K562 (cell line): ENCODE measurements at regions not wholly inside any gene's neighbourhood (a gene's known extent, or its start where the extent isn't known, plus 50 kb on each side); places are given as distances from the start of the nearest gene placed in this dataset.

Source experiments
- ATAC-seq: fragments of 200-7000 bp; cut with Tn5 transposase; 3 replicates; pipeline ENCODE4 v1.9.1; 2020; ENCODE audit warnings: moderate library complexity
- BruUV-seq: library from RNA; stranded (reverse); fragments of 400-500 nt; replicated peaks from 2 replicates; lab custom pipeline; 2021; lab: Mats Ljungman, UMichigan
- CTCF ChIA-PET: fragments of 300-600 bp; formaldehyde crosslinking; extraction: SDS; loops from one replicate; lab custom pipeline; 2021; ENCODE audit warnings: low intra/inter-chr PET ratio; lab: Yijun Ruan, JAX
- POLR2A ChIA-PET: fragments of 300-600, 350-650 bp; sonication (Branson Sonifier 250); formaldehyde crosslinking; extraction: SDS; loops from one replicate; lab custom pipeline; 2021; ENCODE audit warnings: antibody characterized with exemption, inconsistent platforms; lab: Yijun Ruan, JAX
- DNase-seq, 4 experiments: peaks; one replicate each; pipeline versions ENCODE4 v3.0.0 to v3.0.0-alpha.2; 2011 to 2018; ENCODE audit warnings: low spot score in 3 of 4, mixed read lengths in 3 of 4; ENCODE audit errors: extremely low read depth in 1 of 4
- FAIRE-seq: peaks from 2 replicates; lab custom pipeline; 2011; peaks lifted over from hg19 to GRCh38; lab: Jason Lieb, UNC
- H2AFZ ChIP-seq: 2 replicates; pipeline ENCODE4 v1.6.0; 2011; ENCODE audit warnings: low read depth, low read length, control low read depth, inconsistent platforms
- H3K27ac ChIP-seq: fragments of 200-600 bp; 3 replicates; pipeline ENCODE4 v1.8.0; 2011; ENCODE audit warnings: low read depth, mild to moderate bottlenecking, control low read depth, inconsistent platforms, low read length, moderate library complexity, mixed read lengths; ENCODE audit errors: extremely low read depth
- H3K27me3 ChIP-seq, 2 experiments: fragments of 300-600 bp in 1 of 2; 2 replicates in 1 of 2; 3 replicates in 1 of 2; pipeline versions ENCODE4 v1.6.0 to v1.8.0; 2011; ENCODE audit warnings: inconsistent platforms in 2 of 2, low read length in 2 of 2, mild to moderate bottlenecking in 1 of 2, mixed read lengths in 1 of 2, moderate library complexity in 1 of 2; ENCODE audit not compliant: control insufficient read depth in 2 of 2, insufficient read depth in 2 of 2
- H3K36me3 ChIP-seq: fragments of 300-600 bp; 3 replicates; pipeline ENCODE4 v1.8.0; 2011; ENCODE audit warnings: mild to moderate bottlenecking, low read length, inconsistent platforms; ENCODE audit not compliant: control insufficient read depth, insufficient read depth
- H3K4me1 ChIP-seq, 2 experiments: fragments of 200-600 bp in 1 of 2; replicated peaks in 1 of 2; 2 replicates in 1 of 2; 3 replicates in 1 of 2; pipeline versions ENCODE4 v1.5.1 to v1.8.0; 2011; ENCODE audit warnings: inconsistent platforms in 2 of 2, low read length in 2 of 2, mild to moderate bottlenecking in 1 of 2, mixed read lengths in 1 of 2, moderate library complexity in 1 of 2; ENCODE audit not compliant: control insufficient read depth in 2 of 2, insufficient read depth in 2 of 2
- H3K4me2 ChIP-seq: 2 replicates; pipeline ENCODE4 v1.6.1; 2011; ENCODE audit warnings: low read length, control low read depth, inconsistent platforms, mixed read lengths; ENCODE audit not compliant: insufficient read depth
- H3K4me3 ChIP-seq: fragments of 200-600 bp; sonication (generic), shearing (Covaris generic); 2 replicates; pipeline ENCODE4 v1.5.1; 2016; ENCODE audit warnings: control low read depth, inconsistent platforms
- H3K79me2 ChIP-seq: fragments of 200-600 bp; 3 replicates; pipeline ENCODE4 v1.8.0; 2011; ENCODE audit warnings: low read length, inconsistent platforms; ENCODE audit not compliant: control insufficient read depth, insufficient read depth
- H3K9ac ChIP-seq, 2 experiments: 2 replicates each; pipeline versions ENCODE4 v1.6.0 to v1.6.1; 2011; ENCODE audit warnings: low read depth in 2 of 2, low read length in 2 of 2, control low read depth in 1 of 2, inconsistent platforms in 1 of 2, mild to moderate bottlenecking in 1 of 2, mixed read lengths in 1 of 2; ENCODE audit not compliant: insufficient read depth in 1 of 2
- H3K9me1 ChIP-seq: one replicate; pipeline ENCODE4 v1.6.0; 2011; ENCODE audit warnings: inconsistent platforms, mild to moderate bottlenecking, low read length, moderate library complexity; ENCODE audit not compliant: control insufficient read depth, insufficient read depth
- H3K9me3 ChIP-seq: replicated peaks from 2 replicates; pipeline ENCODE4 v1.5.1; 2011; ENCODE audit warnings: low read depth, low read length, inconsistent platforms; ENCODE audit not compliant: control insufficient read depth, insufficient read depth
- H4K20me1 ChIP-seq: replicated peaks from 2 replicates; pipeline ENCODE4 v1.6.1; 2011; ENCODE audit warnings: low read length, inconsistent platforms, mixed read lengths; ENCODE audit not compliant: control insufficient read depth, insufficient read depth
- ADNP ChIP-seq: fragments of 200-800 bp; sonication (Bioruptor generic); IDR thresholded peaks from 2 replicates; pipeline ENCODE4 v1.6.1; 2016; ENCODE audit warnings: missing genetic modification characterization, missing compliant biosample characterization
- RAD21 ChIP-seq, 2 experiments: fragments of 250-450 bp in 1 of 2; fragments of 450-650 bp in 1 of 2; sonication (Bioruptor Pico) in 1 of 2; formaldehyde crosslinking in 1 of 2; IDR thresholded peaks in 1 of 2; conservative IDR thresholded peaks in 1 of 2; 2 replicates each; pipeline versions ENCODE4 v1.4.0 to v1.8.0; 2020 to 2022; ENCODE audit warnings: mild to moderate bottlenecking in 2 of 2, moderate library complexity in 1 of 2
- WGBS: fragments of 100-300 bp; shearing (Covaris generic); methylation state at CpG from one replicate; pipeline ENCODE4 v1.1.6; 2016; ENCODE audit warnings: low coverage, mixed read lengths; ENCODE audit not compliant: insufficient coverage; ENCODE audit errors: missing lambda C conversion rate; 5-methylcytosine and 5-hydroxymethylcytosine counted together
- in situ Hi-C: fragments of 300-500 bp; cut with MboI; formaldehyde crosslinking; loops from 4 replicates; pipeline ENCODE4 v1.15.0; 2018; ENCODE audit warnings: inconsistent platforms, mixed read lengths
- intact Hi-C: fragments of 100-400 bp; cut with micrococcal nuclease; formaldehyde crosslinking; loops from 2 replicates; pipeline ENCODE4 v1.14.2; 2022
- TF ChIP-seq, protein P1 (sequence below), 2 experiments: fragments of 450-650 bp; formaldehyde crosslinking in 1 of 2; IDR thresholded peaks; 2 replicates each; pipeline versions ENCODE4 v1.4.0 to v1.6.1; 2014 to 2020; ENCODE audit warnings: mild to moderate bottlenecking in 2 of 2, borderline replicate concordance in 1 of 2, low read depth in 1 of 2
- TF ChIP-seq, protein P2 (sequence below), 3 experiments: IDR thresholded peaks in 2 of 3; conservative IDR thresholded peaks in 1 of 3; 2 replicates each; pipeline ENCODE4 v1.5.1; 2011 to 2012; ENCODE audit warnings: low read length in 3 of 3, mild to moderate bottlenecking in 3 of 3, control low read depth in 2 of 3, improper control_type of control experiment in 1 of 3, inconsistent platforms in 1 of 3, low read depth in 1 of 3, mixed read lengths in 1 of 3, moderate library complexity in 1 of 3; ENCODE audit not compliant: insufficient read depth in 2 of 3

DNA sequence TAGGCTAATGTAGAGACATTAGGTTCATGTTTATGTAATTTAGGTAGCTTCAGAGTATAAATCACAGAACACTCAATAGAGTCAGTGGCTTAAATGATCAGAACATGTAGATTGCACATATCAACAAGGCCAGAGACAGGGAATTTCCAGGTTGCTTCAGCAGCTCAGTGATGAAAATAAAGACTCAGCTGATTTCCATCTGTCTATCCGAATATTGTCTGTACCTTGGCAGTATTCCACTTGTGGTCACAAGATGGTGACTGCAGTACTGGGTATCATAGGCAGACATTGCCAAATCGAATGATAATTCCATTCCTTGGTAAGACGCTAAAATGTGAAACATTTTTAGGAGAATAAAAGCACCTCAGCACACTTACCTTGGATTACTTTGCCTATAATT is 702.2 kb downstream of the MAT2B start:
- H4K20me1 ChIP-seq: no peaks in the 10 kb centered on the region
- peak; percentile 29 for FAIRE-seq
- no peak for DNase-seq
- ChIA-PET CTCF (interaction anchor here (0.6 kb wide), 1 partner anchor 410 kb away, joined by 3 read pairs; no protein-coding TSS in a partner anchor), POLR2A (interaction anchor here (0.9 kb wide), 1 partner anchor 18 kb away, joined by 3 read pairs; no protein-coding TSS in a partner anchor)
- ATAC-seq: no peak
- H2AFZ ChIP-seq: no peak overlapping the region
- TF ChIP-seq RAD21 (CRISPR knock-in tag; conservative IDR thresholded peaks at IDR 0.05 in 1 of 2, IDR thresholded peaks at IDR 0.05 in 1 of 2): peak; percentile 10 to 38; a peak in 1 of 4 replicates
- TF ChIP-seq, protein P1, sequence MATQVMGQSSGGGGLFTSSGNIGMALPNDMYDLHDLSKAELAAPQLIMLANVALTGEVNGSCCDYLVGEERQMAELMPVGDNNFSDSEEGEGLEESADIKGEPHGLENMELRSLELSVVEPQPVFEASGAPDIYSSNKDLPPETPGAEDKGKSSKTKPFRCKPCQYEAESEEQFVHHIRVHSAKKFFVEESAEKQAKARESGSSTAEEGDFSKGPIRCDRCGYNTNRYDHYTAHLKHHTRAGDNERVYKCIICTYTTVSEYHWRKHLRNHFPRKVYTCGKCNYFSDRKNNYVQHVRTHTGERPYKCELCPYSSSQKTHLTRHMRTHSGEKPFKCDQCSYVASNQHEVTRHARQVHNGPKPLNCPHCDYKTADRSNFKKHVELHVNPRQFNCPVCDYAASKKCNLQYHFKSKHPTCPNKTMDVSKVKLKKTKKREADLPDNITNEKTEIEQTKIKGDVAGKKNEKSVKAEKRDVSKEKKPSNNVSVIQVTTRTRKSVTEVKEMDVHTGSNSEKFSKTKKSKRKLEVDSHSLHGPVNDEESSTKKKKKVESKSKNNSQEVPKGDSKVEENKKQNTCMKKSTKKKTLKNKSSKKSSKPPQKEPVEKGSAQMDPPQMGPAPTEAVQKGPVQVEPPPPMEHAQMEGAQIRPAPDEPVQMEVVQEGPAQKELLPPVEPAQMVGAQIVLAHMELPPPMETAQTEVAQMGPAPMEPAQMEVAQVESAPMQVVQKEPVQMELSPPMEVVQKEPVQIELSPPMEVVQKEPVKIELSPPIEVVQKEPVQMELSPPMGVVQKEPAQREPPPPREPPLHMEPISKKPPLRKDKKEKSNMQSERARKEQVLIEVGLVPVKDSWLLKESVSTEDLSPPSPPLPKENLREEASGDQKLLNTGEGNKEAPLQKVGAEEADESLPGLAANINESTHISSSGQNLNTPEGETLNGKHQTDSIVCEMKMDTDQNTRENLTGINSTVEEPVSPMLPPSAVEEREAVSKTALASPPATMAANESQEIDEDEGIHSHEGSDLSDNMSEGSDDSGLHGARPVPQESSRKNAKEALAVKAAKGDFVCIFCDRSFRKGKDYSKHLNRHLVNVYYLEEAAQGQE (IDR thresholded peaks at IDR 0.05; ENCODE audit: borderline replicate concordance): peak; percentile 9; the same call in 1 of the 2 replicates
- TF ChIP-seq, protein P1 (CRISPR knock-in tag; IDR thresholded peaks at IDR 0.05; ENCODE audit: low read depth): no peak
- no peak for TF ChIP-seq ADNP (tag)
- TF ChIP-seq, protein P2, sequence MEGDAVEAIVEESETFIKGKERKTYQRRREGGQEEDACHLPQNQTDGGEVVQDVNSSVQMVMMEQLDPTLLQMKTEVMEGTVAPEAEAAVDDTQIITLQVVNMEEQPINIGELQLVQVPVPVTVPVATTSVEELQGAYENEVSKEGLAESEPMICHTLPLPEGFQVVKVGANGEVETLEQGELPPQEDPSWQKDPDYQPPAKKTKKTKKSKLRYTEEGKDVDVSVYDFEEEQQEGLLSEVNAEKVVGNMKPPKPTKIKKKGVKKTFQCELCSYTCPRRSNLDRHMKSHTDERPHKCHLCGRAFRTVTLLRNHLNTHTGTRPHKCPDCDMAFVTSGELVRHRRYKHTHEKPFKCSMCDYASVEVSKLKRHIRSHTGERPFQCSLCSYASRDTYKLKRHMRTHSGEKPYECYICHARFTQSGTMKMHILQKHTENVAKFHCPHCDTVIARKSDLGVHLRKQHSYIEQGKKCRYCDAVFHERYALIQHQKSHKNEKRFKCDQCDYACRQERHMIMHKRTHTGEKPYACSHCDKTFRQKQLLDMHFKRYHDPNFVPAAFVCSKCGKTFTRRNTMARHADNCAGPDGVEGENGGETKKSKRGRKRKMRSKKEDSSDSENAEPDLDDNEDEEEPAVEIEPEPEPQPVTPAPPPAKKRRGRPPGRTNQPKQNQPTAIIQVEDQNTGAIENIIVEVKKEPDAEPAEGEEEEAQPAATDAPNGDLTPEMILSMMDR (IDR thresholded peaks at IDR 0.05 in 2 of 3, conservative IDR thresholded peaks at IDR 0.05 in 1 of 3; ENCODE audit: insufficient read depth in 2 of 3, low read depth in 1 of 3, low read length in 3 of 3): peak in 1 of 3 experiments; percentile 18; a peak in 1 of 6 replicates
- H3K9me1 ChIP-seq: no peaks in the 10 kb centered on the region
- H3K4me3 ChIP-seq: no peak overlapping the region
- no peaks in the 10 kb centered on the region for H3K36me3 ChIP-seq
- H3K9me3 ChIP-seq: no peaks in the 10 kb centered on the region
- H3K4me2 ChIP-seq: no peak overlapping the region
- H3K4me1 ChIP-seq: no peaks in the 10 kb centered on the region
- no peaks in the 10 kb centered on the region for H3K79me2 ChIP-seq
- H3K27me3 ChIP-seq: no peaks in the 10 kb centered on the region
- in situ Hi-C loops (no loop called here), intact Hi-C loops (no loop called here)
- no TSS peak for BruUV-seq
- H3K9ac ChIP-seq: no peak overlapping the region
- H3K27ac ChIP-seq: no peak overlapping the region
- 17% methylated on average over 3 of the region's 3 CpGs for WGBS
